IMR-90 (cell line): ENCODE measurements at regions not wholly inside any gene's neighbourhood (a gene's known extent, or its start where the extent isn't known, plus 50 kb on each side); places are given as distances from the start of the nearest gene placed in this dataset.

ENCODE experiments used
- ATAC-seq: fragments of 200-7000 bp; cut with Tn5 transposase; 2 replicates; pipeline ENCODE4 v1.9.1; 2020; ENCODE audit warnings: low read depth, mild to moderate bottlenecking, moderate library complexity
- BruUV-seq: library from RNA; stranded (reverse); fragments of 400-500 nt; replicated peaks from 2 replicates; lab custom pipeline; 2021; lab: Mats Ljungman, UMichigan
- CTCF ChIA-PET: fragments of 300-600 bp; formaldehyde crosslinking; extraction: SDS; loops from one replicate; lab custom pipeline; 2021; ENCODE audit warnings: antibody characterized with exemption; lab: Yijun Ruan, JAX
- POLR2A ChIA-PET: fragments of 300-600 bp; sonication (Branson Sonifier 250); formaldehyde crosslinking; loops from one replicate; lab custom pipeline; 2022; ENCODE audit warnings: antibody characterized with exemption; ENCODE audit not compliant: unreplicated experiment; lab: Charles Lee
- DNase-seq: peaks from one replicate; pipeline ENCODE4 v3.0.0; 2013
- H2AFZ ChIP-seq: replicated peaks from 2 replicates; pipeline ENCODE3; 2013; ENCODE audit warnings: low read length, mild to moderate bottlenecking; ENCODE audit not compliant: poor library complexity
- H2AK5ac ChIP-seq: 2 replicates; pipeline ENCODE4 v1.6.1; 2013; ENCODE audit warnings: low read depth, low read length, inconsistent platforms
- H2AK9ac ChIP-seq: replicated peaks from 2 replicates; pipeline ENCODE3; 2013; ENCODE audit warnings: mild to moderate bottlenecking, low read depth, low read length, moderate library complexity; ENCODE audit not compliant: poor library complexity
- H2BK120ac ChIP-seq: 2 replicates; pipeline ENCODE4 v1.6.1; 2013; ENCODE audit warnings: low read depth, low read length, inconsistent platforms
- H2BK15ac ChIP-seq: 3 replicates; pipeline ENCODE4 v1.6.1; 2013; ENCODE audit warnings: low read depth, low read length, inconsistent platforms
- H2BK20ac ChIP-seq: 2 replicates; pipeline ENCODE4 v1.6.1; 2013; ENCODE audit warnings: low read depth, mild to moderate bottlenecking, inconsistent platforms, low read length, moderate library complexity
- H2BK5ac ChIP-seq: 2 replicates; pipeline ENCODE4 v1.6.1; 2013; ENCODE audit warnings: mild to moderate bottlenecking, low read depth, low read length, inconsistent platforms; ENCODE audit not compliant: poor library complexity, severe bottlenecking
- H3K14ac ChIP-seq: replicated peaks from 2 replicates; pipeline ENCODE4 v1.6.1; 2013; ENCODE audit warnings: low read depth, low read length, inconsistent platforms
- H3K18ac ChIP-seq: 2 replicates; pipeline ENCODE4 v1.6.1; 2013; ENCODE audit warnings: low read depth, low read length, control low read depth
- H3K23ac ChIP-seq: 2 replicates; pipeline ENCODE4 v1.6.1; 2013; ENCODE audit warnings: low read depth, low read length, inconsistent platforms
- H3K27ac ChIP-seq: 2 replicates; pipeline ENCODE4 v1.5.1; 2013; ENCODE audit warnings: mild to moderate bottlenecking, control low read depth, low read length; ENCODE audit not compliant: insufficient read depth
- H3K27me3 ChIP-seq: 2 replicates; pipeline ENCODE4 v1.6.1; 2013; ENCODE audit warnings: low read length; ENCODE audit not compliant: control insufficient read depth, insufficient read depth
- H3K36me3 ChIP-seq: 2 replicates; pipeline ENCODE4 v1.6.1; 2013; ENCODE audit warnings: low read length, mixed read lengths; ENCODE audit not compliant: control insufficient read depth, insufficient read depth
- H3K4ac ChIP-seq: 2 replicates; pipeline ENCODE4 v1.6.1; 2013; ENCODE audit warnings: low read depth, low read length, inconsistent platforms
- H3K4me1 ChIP-seq: 2 replicates; pipeline ENCODE4 v1.6.1; 2013; ENCODE audit warnings: low read length, mixed read lengths; ENCODE audit not compliant: control insufficient read depth, insufficient read depth
- H3K4me2 ChIP-seq: 2 replicates; pipeline ENCODE4 v1.6.1; 2013; ENCODE audit warnings: low read depth, mild to moderate bottlenecking, control low read depth, low read length, moderate library complexity
- H3K4me3 ChIP-seq: 2 replicates; pipeline ENCODE4 v1.5.1; 2013; ENCODE audit warnings: low read depth, mild to moderate bottlenecking, control low read depth, low read length, moderate library complexity; ENCODE audit not compliant: insufficient read depth
- H3K56ac ChIP-seq: 2 replicates; pipeline ENCODE4 v1.6.1; 2013; ENCODE audit warnings: low read length, inconsistent platforms; ENCODE audit not compliant: insufficient read depth; ENCODE audit errors: extremely low read depth
- H3K79me1 ChIP-seq, 2 experiments: 2 replicates each; pipeline ENCODE4 v1.6.1; 2013; ENCODE audit warnings: low read length in 2 of 2, inconsistent platforms in 1 of 2, low read depth in 1 of 2
- H3K9ac ChIP-seq: 2 replicates; pipeline ENCODE4 v1.6.1; 2013; ENCODE audit warnings: low read depth, low read length, control low read depth
- H3K9me1 ChIP-seq: 2 replicates; pipeline ENCODE4 v1.6.1; 2013; ENCODE audit warnings: low read length, inconsistent platforms; ENCODE audit not compliant: insufficient read depth
- H3K9me3 ChIP-seq: 2 replicates; pipeline ENCODE4 v1.6.1; 2013; ENCODE audit warnings: low read length; ENCODE audit not compliant: control insufficient read depth, insufficient read depth
- H4K20me1 ChIP-seq: 2 replicates; pipeline ENCODE4 v1.6.1; 2013; ENCODE audit warnings: low read length, inconsistent platforms; ENCODE audit not compliant: insufficient read depth
- H4K5ac ChIP-seq: 2 replicates; pipeline ENCODE4 v1.6.1; 2013; ENCODE audit warnings: mild to moderate bottlenecking, low read depth, low read length, control low read depth
- H4K8ac ChIP-seq, 2 experiments: 2 replicates each; pipeline ENCODE4 v1.6.1; 2013; ENCODE audit warnings: low read depth in 2 of 2, low read length in 2 of 2, control low read depth in 1 of 2, inconsistent platforms in 1 of 2
- H4K91ac ChIP-seq: 2 replicates; pipeline ENCODE4 v1.6.1; 2013; ENCODE audit warnings: low read depth, low read length, inconsistent platforms; ENCODE audit not compliant: insufficient read depth
- BHLHE40 ChIP-seq: fragments of 150-350 bp; IDR thresholded peaks from 2 replicates; pipeline ENCODE4 v1.6.1; 2016; ENCODE audit warnings: mild to moderate bottlenecking, low read depth, low read length
- CEBPB ChIP-seq: IDR thresholded peaks from 2 replicates; pipeline ENCODE4 v1.6.1; 2012; ENCODE audit warnings: low read depth, low read length, improper control_type of control experiment
- CHD1 ChIP-seq: IDR thresholded peaks from 2 replicates; pipeline ENCODE4 v1.6.1; 2012; ENCODE audit warnings: low read depth, low read length, improper control_type of control experiment
- FOS ChIP-seq: fragments of 150-350 bp; IDR thresholded peaks from 2 replicates; pipeline ENCODE4 v1.6.1; 2016; ENCODE audit warnings: low read depth, low read length
- MAFK ChIP-seq: IDR thresholded peaks from 2 replicates; pipeline ENCODE4 v1.6.1; 2012; ENCODE audit warnings: low read depth, low read length, improper control_type of control experiment
- MAZ ChIP-seq: IDR thresholded peaks from 2 replicates; pipeline ENCODE4 v1.6.1; 2012; ENCODE audit warnings: low read depth, mild to moderate bottlenecking, low read length, improper control_type of control experiment, moderate library complexity, borderline replicate concordance
- MXI1 ChIP-seq: IDR thresholded peaks from 2 replicates; pipeline ENCODE4 v1.6.1; 2012; ENCODE audit warnings: low read depth, mild to moderate bottlenecking, low read length, moderate library complexity, borderline replicate concordance
- NFE2L2 ChIP-seq: fragments of 150-350 bp; IDR thresholded peaks from 2 replicates; pipeline ENCODE4 v1.6.1; 2016; ENCODE audit warnings: low read depth, mild to moderate bottlenecking, low read length
- POLR2A ChIP-seq: IDR thresholded peaks from 2 replicates; pipeline ENCODE4 v1.6.1; 2012; ENCODE audit warnings: mild to moderate bottlenecking, low read depth, low read length
- RAD21 ChIP-seq: IDR thresholded peaks from 2 replicates; pipeline ENCODE4 v1.6.1; 2012; ENCODE audit warnings: low read length, improper control_type of control experiment
- RCOR1 ChIP-seq: IDR thresholded peaks from 2 replicates; pipeline ENCODE4 v1.6.1; 2012; ENCODE audit warnings: mild to moderate bottlenecking, low read length, improper control_type of control experiment; ENCODE audit not compliant: insufficient replicate concordance
- RFX5 ChIP-seq: IDR thresholded peaks from 2 replicates; pipeline ENCODE4 v1.8.0; 2012; ENCODE audit warnings: low read depth, mild to moderate bottlenecking, low read length, moderate library complexity
- SMC3 ChIP-seq: fragments of 150-350 bp; IDR thresholded peaks from 2 replicates; pipeline ENCODE4 v1.6.1; 2016; ENCODE audit warnings: low read depth, mild to moderate bottlenecking, antibody characterized with exemption, low read length, moderate library complexity
- USF2 ChIP-seq: fragments of 150-350 bp; IDR thresholded peaks from 2 replicates; pipeline ENCODE4 v1.6.1; 2017; ENCODE audit warnings: mild to moderate bottlenecking, antibody characterized with exemption, low read length, low read depth
- WGBS, 2 experiments: methylation state at CpG; one replicate each; pipeline versions ENCODE4 v1.1.5 to v1.1.7; 2013; ENCODE audit warnings: missing lambda C conversion rate in 2 of 2; ENCODE audit not compliant: insufficient read length in 1 of 2; ENCODE audit errors: extremely low coverage in 2 of 2; 5-methylcytosine and 5-hydroxymethylcytosine counted together
- dilution Hi-C: fragments of 300-500 bp; cut with HindIII; formaldehyde crosslinking; loops from one replicate; pipeline ENCODE4 v1.14.3; 2018; ENCODE audit warnings: low sequenced_read_pairs; ENCODE audit not compliant: unreplicated experiment
- in situ Hi-C: fragments of 300-500 bp; cut with MboI; formaldehyde crosslinking; loops from 3 replicates; pipeline ENCODE4 v1.14.3; 2019; ENCODE audit warnings: low sequenced_read_pairs, inconsistent platforms, mixed read lengths
- intact Hi-C: fragments of 100-400 bp; cut with micrococcal nuclease; formaldehyde crosslinking; loops from 2 replicates; pipeline ENCODE4 v1.10.0; 2022
- TF ChIP-seq, protein P1 (sequence below): fragments of 150-350 bp; IDR thresholded peaks from 2 replicates; pipeline ENCODE4 v1.6.1; 2016; ENCODE audit warnings: low read depth, mild to moderate bottlenecking, low read length, moderate library complexity, borderline replicate concordance
- TF ChIP-seq, protein P2 (sequence below): conservative IDR thresholded peaks from 2 replicates; pipeline ENCODE4 v1.5.1; 2012; ENCODE audit warnings: mild to moderate bottlenecking, low read depth, low read length, improper control_type of control experiment

DNA sequence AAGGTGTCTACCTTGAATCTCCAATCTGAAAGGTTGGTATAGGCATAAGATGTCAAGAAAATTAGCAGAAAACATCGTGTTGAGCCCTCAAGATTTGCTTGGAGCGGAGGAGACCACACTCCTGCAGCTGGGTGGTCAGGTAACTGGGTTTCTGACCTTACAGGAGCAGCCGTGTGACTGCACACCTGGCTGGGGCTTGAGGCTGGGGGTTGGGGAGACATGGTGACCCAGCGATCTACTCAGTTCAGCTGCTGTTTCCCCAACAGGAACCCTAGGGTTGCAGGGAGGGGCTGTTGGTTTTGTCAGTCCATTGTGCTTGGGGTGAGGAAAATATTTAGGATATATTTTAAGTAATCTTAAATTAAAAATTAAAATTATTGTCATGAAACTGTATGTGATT is 147.0 kb upstream of the ZNF32 start:
- BruUV-seq, result no TSS peak
- CTCF ChIA-PET, result no interaction called here
- dilution Hi-C loops, result no loop called here

More for the DNA sequence above, 147.0 kb upstream of the ZNF32 start:
- ATAC-seq (no peak), DNase-seq (no peak)
- H3K27me3 ChIP-seq, result no peaks in the 10 kb centered on the region; the same call in 1 of the 2 replicates
- H3K4me1 ChIP-seq, result peaks cover 6% of the 10 kb centered on the region
- no peak overlapping the region for H3K14ac ChIP-seq
- POLR2A ChIA-PET, result no interaction called here
- H3K4me2 ChIP-seq, result no peak overlapping the region
- no peaks in the 10 kb centered on the region for H3K9me1 ChIP-seq
- in situ Hi-C loops (no loop called here), intact Hi-C loops (no loop called here)
- H3K9me3 ChIP-seq, result no peaks in the 10 kb centered on the region
- no peak overlapping the region for H2AK9ac ChIP-seq
- no peak overlapping the region for H3K56ac ChIP-seq
- TF ChIP-seq POLR2A, result no peak
- TF ChIP-seq, protein P1, sequence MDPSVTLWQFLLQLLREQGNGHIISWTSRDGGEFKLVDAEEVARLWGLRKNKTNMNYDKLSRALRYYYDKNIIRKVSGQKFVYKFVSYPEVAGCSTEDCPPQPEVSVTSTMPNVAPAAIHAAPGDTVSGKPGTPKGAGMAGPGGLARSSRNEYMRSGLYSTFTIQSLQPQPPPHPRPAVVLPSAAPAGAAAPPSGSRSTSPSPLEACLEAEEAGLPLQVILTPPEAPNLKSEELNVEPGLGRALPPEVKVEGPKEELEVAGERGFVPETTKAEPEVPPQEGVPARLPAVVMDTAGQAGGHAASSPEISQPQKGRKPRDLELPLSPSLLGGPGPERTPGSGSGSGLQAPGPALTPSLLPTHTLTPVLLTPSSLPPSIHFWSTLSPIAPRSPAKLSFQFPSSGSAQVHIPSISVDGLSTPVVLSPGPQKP, result no peak
- TF ChIP-seq RFX5, result no peak
- TF ChIP-seq SMC3, result no peak
- no peak for TF ChIP-seq MXI1
- no peak for TF ChIP-seq RCOR1
- TF ChIP-seq MAFK, result no peak
- TF ChIP-seq USF2, result no peak
- TF ChIP-seq RAD21, result no peak
- TF ChIP-seq FOS, result no peak
- TF ChIP-seq, protein P2, sequence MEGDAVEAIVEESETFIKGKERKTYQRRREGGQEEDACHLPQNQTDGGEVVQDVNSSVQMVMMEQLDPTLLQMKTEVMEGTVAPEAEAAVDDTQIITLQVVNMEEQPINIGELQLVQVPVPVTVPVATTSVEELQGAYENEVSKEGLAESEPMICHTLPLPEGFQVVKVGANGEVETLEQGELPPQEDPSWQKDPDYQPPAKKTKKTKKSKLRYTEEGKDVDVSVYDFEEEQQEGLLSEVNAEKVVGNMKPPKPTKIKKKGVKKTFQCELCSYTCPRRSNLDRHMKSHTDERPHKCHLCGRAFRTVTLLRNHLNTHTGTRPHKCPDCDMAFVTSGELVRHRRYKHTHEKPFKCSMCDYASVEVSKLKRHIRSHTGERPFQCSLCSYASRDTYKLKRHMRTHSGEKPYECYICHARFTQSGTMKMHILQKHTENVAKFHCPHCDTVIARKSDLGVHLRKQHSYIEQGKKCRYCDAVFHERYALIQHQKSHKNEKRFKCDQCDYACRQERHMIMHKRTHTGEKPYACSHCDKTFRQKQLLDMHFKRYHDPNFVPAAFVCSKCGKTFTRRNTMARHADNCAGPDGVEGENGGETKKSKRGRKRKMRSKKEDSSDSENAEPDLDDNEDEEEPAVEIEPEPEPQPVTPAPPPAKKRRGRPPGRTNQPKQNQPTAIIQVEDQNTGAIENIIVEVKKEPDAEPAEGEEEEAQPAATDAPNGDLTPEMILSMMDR, result no peak
- no peak for TF ChIP-seq CEBPB
- TF ChIP-seq NFE2L2, result no peak
- TF ChIP-seq CHD1, result no peak
- TF ChIP-seq MAZ, result no peak
- TF ChIP-seq BHLHE40, result no peak
- H3K36me3 ChIP-seq, result no peaks in the 10 kb centered on the region
- H3K27ac ChIP-seq, result no peak overlapping the region
- H2BK5ac ChIP-seq, result no peak overlapping the region
- H3K23ac ChIP-seq, result no peak overlapping the region
- no peaks in the 10 kb centered on the region for H4K20me1 ChIP-seq
- no peak overlapping the region for H3K9ac ChIP-seq
- 90% methylated on average over 2 of the region's 4 CpGs; no CpG with 5 or more reads in 1 of the 2 experiments for WGBS, 2 experiments
- H2AFZ ChIP-seq, result no peak overlapping the region
- H3K79me1 ChIP-seq, result no peaks in the 10 kb centered on the region
- no peak overlapping the region for H3K18ac ChIP-seq
- H4K91ac ChIP-seq, result no peak overlapping the region
- no peak overlapping the region for H2BK120ac ChIP-seq
- no peak overlapping the region for H3K4me3 ChIP-seq
- H4K5ac ChIP-seq, result no peak overlapping the region
- no peak overlapping the region for H2BK20ac ChIP-seq
- H2AK5ac ChIP-seq, result no peak overlapping the region
- no peak overlapping the region for H4K8ac ChIP-seq
- H3K4ac ChIP-seq, result no peak overlapping the region
- no peak overlapping the region for H2BK15ac ChIP-seq
